ENCODE measurements at regions not wholly inside any gene's neighbourhood (a gene's known extent, or its start where the extent isn't known, plus 50 kb on each side); places are given as distances from the start of the nearest gene placed in this dataset.

GRCh38 chr18:8988260-8988871 lies 114.1 kb upstream of the NDUFV2 start:
- H3K9me3 Mint-ChIP-seq: no peaks in the 10 kb centered on the region
- Histone ChIP-seq H3K4me3 (ENCODE audit: low read length) (no peak overlapping the region), H3K9ac (ENCODE audit: extremely low read depth, low read length, poor library complexity, severe bottlenecking) (no peak overlapping the region), H3K9me3 (ENCODE audit: control insufficient read depth, low read length) (no peaks in the 10 kb centered on the region), H3K27me3 (ENCODE audit: control insufficient read depth, insufficient read depth, low read length, poor library complexity, severe bottlenecking) (no peaks in the 10 kb centered on the region), H3K4me1 (ENCODE audit: control insufficient read depth, insufficient read depth, low read length) (no peaks in the 10 kb centered on the region), H3K27ac (ENCODE audit: low read depth, low read length) (no peak overlapping the region), H3K36me3 (ENCODE audit: control insufficient read depth, insufficient read depth, low read length) (no peaks in the 10 kb centered on the region)
- no peak overlapping the region for H3K27ac Mint-ChIP-seq
- no peak overlapping the region for H3K4me3 Mint-ChIP-seq
- H3K27me3 Mint-ChIP-seq (ENCODE audit: insufficient read depth): peaks cover 9% of the 10 kb centered on the region
- peaks cover 2% of the 10 kb centered on the region for H3K4me1 Mint-ChIP-seq
- peak; percentile 89 for DNase-seq
- peak; percentile 93 for TF ChIP-seq CTCF (conservative IDR thresholded peaks at IDR 0.05)
- 27 to 29% methylated on average over 8 to 10 of the region's 10 CpGs for WGBS, 2 experiments (ENCODE audit: insufficient coverage in 1 of 2, insufficient read length in 1 of 2)
- no peaks in the 10 kb centered on the region for H3K36me3 Mint-ChIP-seq (ENCODE audit: low read depth)

- Mint-ChIP-seq H3K4me3 (no peak overlapping the region), H3K36me3 (ENCODE audit: low read depth) (no peaks in the 10 kb centered on the region), H3K27me3 (ENCODE audit: insufficient read depth) (peaks cover 8% of the 10 kb centered on the region), H3K9me3 (no peaks in the 10 kb centered on the region), H3K27ac (no peak overlapping the region), H3K4me1 (peaks cover 2% of the 10 kb centered on the region)
- H3K9ac ChIP-seq (ENCODE audit: extremely low read depth, low read length, poor library complexity, severe bottlenecking): no peak overlapping the region
- H3K27ac ChIP-seq (ENCODE audit: low read depth, low read length): no peak overlapping the region
- H3K4me1 ChIP-seq (ENCODE audit: control insufficient read depth, insufficient read depth, low read length): no peaks in the 10 kb centered on the region
- H3K4me3 ChIP-seq (ENCODE audit: low read length): no peak overlapping the region
- WGBS, 2 experiments (ENCODE audit: insufficient coverage in 1 of 2, insufficient read length in 1 of 2): 90 to 92% methylated on average over 5 of the region's 5 CpGs
- no peak for DNase-seq
- H3K36me3 ChIP-seq (ENCODE audit: control insufficient read depth, insufficient read depth, low read length): no peaks in the 10 kb centered on the region
- TF ChIP-seq CTCF (conservative IDR thresholded peaks at IDR 0.05): no peak
- H3K27me3 ChIP-seq (ENCODE audit: control insufficient read depth, insufficient read depth, low read length, poor library complexity, severe bottlenecking): no peaks in the 10 kb centered on the region
- H3K9me3 ChIP-seq (ENCODE audit: control insufficient read depth, low read length): no peaks in the 10 kb centered on the region
Measured at GRCh38 chr18:8989017-8989416, 113.5 kb upstream of the NDUFV2 start.

- H3K36me3 Mint-ChIP-seq (ENCODE audit: low read depth): no peaks in the 10 kb centered on the region
- no peaks in the 10 kb centered on the region for H3K9me3 Mint-ChIP-seq
Measured at GRCh38 chr18:8989855-8990254, 112.6 kb upstream of the NDUFV2 start.

More at GRCh38 chr18:8989855-8990254, 112.6 kb upstream of the NDUFV2 start:
- peaks cover 2% of the 10 kb centered on the region for H3K4me1 Mint-ChIP-seq
- Histone ChIP-seq H3K27ac (ENCODE audit: low read depth, low read length) (no peak overlapping the region), H3K9ac (ENCODE audit: extremely low read depth, low read length, poor library complexity, severe bottlenecking) (no peak overlapping the region), H3K4me1 (ENCODE audit: control insufficient read depth, insufficient read depth, low read length) (no peaks in the 10 kb centered on the region), H3K9me3 (ENCODE audit: control insufficient read depth, low read length) (no peaks in the 10 kb centered on the region), H3K27me3 (ENCODE audit: control insufficient read depth, insufficient read depth, low read length, poor library complexity, severe bottlenecking) (no peaks in the 10 kb centered on the region), H3K4me3 (ENCODE audit: low read length) (no peak overlapping the region), H3K36me3 (ENCODE audit: control insufficient read depth, insufficient read depth, low read length) (no peaks in the 10 kb centered on the region)
- WGBS, 2 experiments (ENCODE audit: insufficient coverage in 1 of 2, insufficient read length in 1 of 2): 90 to 92% methylated on average over 5 to 10 of the region's 10 CpGs
- no peak overlapping the region for H3K27ac Mint-ChIP-seq
- no peak for TF ChIP-seq CTCF (conservative IDR thresholded peaks at IDR 0.05)
- peaks cover 8% of the 10 kb centered on the region for H3K27me3 Mint-ChIP-seq (ENCODE audit: insufficient read depth)
- DNase-seq: no peak
- no peak overlapping the region for H3K4me3 Mint-ChIP-seq

Data from endodermal cell (in vitro differentiated cells).